Neural cell (in vitro differentiated cells): ENCODE measurements at regions not wholly inside any gene's neighbourhood (a gene's known extent, or its start where the extent isn't known, plus 50 kb on each side); places are given as distances from the start of the nearest gene placed in this dataset.

Experiments
- EP300 ChIP-seq: fragments of 450-650 bp; conservative IDR thresholded peaks from 2 replicates; pipeline ENCODE4 v1.6.1; 2014; ENCODE audit warnings: antibody characterized with exemption, mild to moderate bottlenecking, moderate library complexity; ENCODE audit not compliant: poor library complexity, severe bottlenecking
- EZH2 ChIP-seq: fragments of 200-600, 300-800 bp; shearing (Covaris generic), sonication (generic); IDR thresholded peaks from 2 replicates; pipeline ENCODE4 v1.6.1; 2014; ENCODE audit warnings: antibody characterized with exemption, low read length, borderline replicate concordance, mild to moderate bottlenecking; ENCODE audit not compliant: insufficient read depth, poor library complexity, severe bottlenecking
- MXI1 ChIP-seq: fragments of 450-650 bp; conservative IDR thresholded peaks from 2 replicates; pipeline ENCODE4 v1.6.1; 2014; ENCODE audit warnings: antibody characterized with exemption, mild to moderate bottlenecking; ENCODE audit not compliant: poor library complexity, severe bottlenecking
- POLR2AphosphoS5 ChIP-seq: IDR thresholded peaks from 2 replicates; pipeline ENCODE4 v1.6.1; 2012
- RAD21 ChIP-seq: fragments of 450-650 bp; conservative IDR thresholded peaks from 2 replicates; pipeline ENCODE4 v1.6.1; 2014; ENCODE audit warnings: antibody characterized with exemption, mild to moderate bottlenecking, moderate library complexity
- SMC3 ChIP-seq: fragments of 450-650 bp; conservative IDR thresholded peaks from 2 replicates; pipeline ENCODE4 v1.6.1; 2014; ENCODE audit warnings: antibody characterized with exemption, mild to moderate bottlenecking, moderate library complexity; ENCODE audit not compliant: poor library complexity
- TF ChIP-seq, protein P1 (sequence below): fragments of 450-650 bp; IDR thresholded peaks from 2 replicates; pipeline ENCODE4 v1.5.1; 2014; ENCODE audit warnings: antibody characterized with exemption, mild to moderate bottlenecking, moderate library complexity; ENCODE audit not compliant: poor library complexity, severe bottlenecking
- TF ChIP-seq, protein P2 (sequence below): IDR thresholded peaks from 2 replicates; pipeline ENCODE4 v1.6.1; 2012; ENCODE audit warnings: borderline replicate concordance

DNA sequence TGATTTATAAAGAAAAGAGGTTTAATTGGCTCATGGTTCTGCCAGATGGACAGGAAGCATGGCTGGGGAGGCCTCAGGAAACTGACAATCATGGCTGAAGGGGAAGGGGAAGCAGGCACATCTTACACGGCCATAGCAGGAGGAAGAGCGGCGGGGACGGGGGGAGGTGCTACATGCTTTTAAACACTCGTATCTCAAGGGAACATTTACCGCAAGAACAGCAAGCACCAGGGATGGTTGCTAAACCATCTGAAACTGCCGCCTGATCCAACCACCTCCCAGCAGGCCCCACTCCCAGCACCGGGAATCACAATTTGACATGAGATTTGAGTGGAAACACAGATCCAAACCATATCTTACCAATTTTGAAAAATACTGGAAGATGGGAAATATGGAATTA is 362.8 kb downstream of the FBXO15 start:
- TF ChIP-seq, protein P1, sequence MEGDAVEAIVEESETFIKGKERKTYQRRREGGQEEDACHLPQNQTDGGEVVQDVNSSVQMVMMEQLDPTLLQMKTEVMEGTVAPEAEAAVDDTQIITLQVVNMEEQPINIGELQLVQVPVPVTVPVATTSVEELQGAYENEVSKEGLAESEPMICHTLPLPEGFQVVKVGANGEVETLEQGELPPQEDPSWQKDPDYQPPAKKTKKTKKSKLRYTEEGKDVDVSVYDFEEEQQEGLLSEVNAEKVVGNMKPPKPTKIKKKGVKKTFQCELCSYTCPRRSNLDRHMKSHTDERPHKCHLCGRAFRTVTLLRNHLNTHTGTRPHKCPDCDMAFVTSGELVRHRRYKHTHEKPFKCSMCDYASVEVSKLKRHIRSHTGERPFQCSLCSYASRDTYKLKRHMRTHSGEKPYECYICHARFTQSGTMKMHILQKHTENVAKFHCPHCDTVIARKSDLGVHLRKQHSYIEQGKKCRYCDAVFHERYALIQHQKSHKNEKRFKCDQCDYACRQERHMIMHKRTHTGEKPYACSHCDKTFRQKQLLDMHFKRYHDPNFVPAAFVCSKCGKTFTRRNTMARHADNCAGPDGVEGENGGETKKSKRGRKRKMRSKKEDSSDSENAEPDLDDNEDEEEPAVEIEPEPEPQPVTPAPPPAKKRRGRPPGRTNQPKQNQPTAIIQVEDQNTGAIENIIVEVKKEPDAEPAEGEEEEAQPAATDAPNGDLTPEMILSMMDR: no peak
- TF ChIP-seq, protein P2, sequence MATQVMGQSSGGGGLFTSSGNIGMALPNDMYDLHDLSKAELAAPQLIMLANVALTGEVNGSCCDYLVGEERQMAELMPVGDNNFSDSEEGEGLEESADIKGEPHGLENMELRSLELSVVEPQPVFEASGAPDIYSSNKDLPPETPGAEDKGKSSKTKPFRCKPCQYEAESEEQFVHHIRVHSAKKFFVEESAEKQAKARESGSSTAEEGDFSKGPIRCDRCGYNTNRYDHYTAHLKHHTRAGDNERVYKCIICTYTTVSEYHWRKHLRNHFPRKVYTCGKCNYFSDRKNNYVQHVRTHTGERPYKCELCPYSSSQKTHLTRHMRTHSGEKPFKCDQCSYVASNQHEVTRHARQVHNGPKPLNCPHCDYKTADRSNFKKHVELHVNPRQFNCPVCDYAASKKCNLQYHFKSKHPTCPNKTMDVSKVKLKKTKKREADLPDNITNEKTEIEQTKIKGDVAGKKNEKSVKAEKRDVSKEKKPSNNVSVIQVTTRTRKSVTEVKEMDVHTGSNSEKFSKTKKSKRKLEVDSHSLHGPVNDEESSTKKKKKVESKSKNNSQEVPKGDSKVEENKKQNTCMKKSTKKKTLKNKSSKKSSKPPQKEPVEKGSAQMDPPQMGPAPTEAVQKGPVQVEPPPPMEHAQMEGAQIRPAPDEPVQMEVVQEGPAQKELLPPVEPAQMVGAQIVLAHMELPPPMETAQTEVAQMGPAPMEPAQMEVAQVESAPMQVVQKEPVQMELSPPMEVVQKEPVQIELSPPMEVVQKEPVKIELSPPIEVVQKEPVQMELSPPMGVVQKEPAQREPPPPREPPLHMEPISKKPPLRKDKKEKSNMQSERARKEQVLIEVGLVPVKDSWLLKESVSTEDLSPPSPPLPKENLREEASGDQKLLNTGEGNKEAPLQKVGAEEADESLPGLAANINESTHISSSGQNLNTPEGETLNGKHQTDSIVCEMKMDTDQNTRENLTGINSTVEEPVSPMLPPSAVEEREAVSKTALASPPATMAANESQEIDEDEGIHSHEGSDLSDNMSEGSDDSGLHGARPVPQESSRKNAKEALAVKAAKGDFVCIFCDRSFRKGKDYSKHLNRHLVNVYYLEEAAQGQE: no peak
- TF ChIP-seq RAD21 (no peak), EZH2 (no peak), POLR2AphosphoS5 (no peak), MXI1 (no peak), EP300 (no peak), SMC3 (no peak)
